GM12878 (cell line): ENCODE measurements at regions not wholly inside any gene's neighbourhood (a gene's known extent, or its start where the extent isn't known, plus 50 kb on each side); places are given as distances from the start of the nearest gene placed in this dataset.

Experiments
- HDAC2 ChIP-seq: fragments of 200-600 bp; sonication (generic); IDR thresholded peaks from 2 replicates; pipeline ENCODE4 v1.6.1; 2017
- SREBF1 ChIP-seq: IDR thresholded peaks from 2 replicates; pipeline ENCODE4 v1.6.1; 2012; ENCODE audit warnings: mild to moderate bottlenecking, low read length
- YY1 ChIP-seq: IDR thresholded peaks from 2 replicates; pipeline ENCODE4 v1.6.1; 2011; ENCODE audit warnings: low read depth, mild to moderate bottlenecking, low read length
- TF ChIP-seq, protein P1 (sequence below): fragments of 450-650 bp; IDR thresholded peaks from 2 replicates; pipeline ENCODE4 v1.6.1; 2014; ENCODE audit warnings: mild to moderate bottlenecking
- TF ChIP-seq, protein P2 (sequence below): fragments of 150-350 bp; IDR thresholded peaks from 2 replicates; pipeline ENCODE4 v1.6.1; 2016; ENCODE audit warnings: low read depth, low read length
- TF ChIP-seq, protein P3 (sequence below): fragments of 150-350 bp; IDR thresholded peaks from 2 replicates; pipeline ENCODE4 v1.6.1; 2014; ENCODE audit warnings: mild to moderate bottlenecking, low read depth, low read length
- TF ChIP-seq, protein P4 (sequence below): fragments of 450-650 bp; IDR thresholded peaks from 2 replicates; pipeline ENCODE4 v1.6.1; 2016; ENCODE audit warnings: mild to moderate bottlenecking

DNA sequence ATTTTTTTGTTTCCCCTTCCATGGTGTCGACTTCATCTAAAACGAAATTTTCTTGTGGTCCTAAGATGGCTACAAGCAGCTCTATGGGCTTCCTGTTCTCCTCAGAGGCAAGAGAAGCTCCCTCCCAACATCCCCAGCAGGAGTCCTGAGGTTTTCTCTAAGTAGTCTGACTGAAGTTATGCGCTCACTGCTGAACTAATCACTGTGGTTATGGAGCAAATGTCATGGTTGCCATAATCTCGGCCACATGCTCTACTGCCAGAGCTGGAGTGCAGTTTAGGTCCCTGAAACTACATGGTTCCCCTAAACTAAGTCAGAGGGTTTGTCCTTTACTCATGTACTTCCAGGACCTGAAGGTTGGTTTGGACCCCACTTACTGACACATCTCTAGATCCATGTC lies 68.0 kb upstream of the MAMDC2 start (continued):
- no peak for TF ChIP-seq SREBF1
- TF ChIP-seq, protein P1, sequence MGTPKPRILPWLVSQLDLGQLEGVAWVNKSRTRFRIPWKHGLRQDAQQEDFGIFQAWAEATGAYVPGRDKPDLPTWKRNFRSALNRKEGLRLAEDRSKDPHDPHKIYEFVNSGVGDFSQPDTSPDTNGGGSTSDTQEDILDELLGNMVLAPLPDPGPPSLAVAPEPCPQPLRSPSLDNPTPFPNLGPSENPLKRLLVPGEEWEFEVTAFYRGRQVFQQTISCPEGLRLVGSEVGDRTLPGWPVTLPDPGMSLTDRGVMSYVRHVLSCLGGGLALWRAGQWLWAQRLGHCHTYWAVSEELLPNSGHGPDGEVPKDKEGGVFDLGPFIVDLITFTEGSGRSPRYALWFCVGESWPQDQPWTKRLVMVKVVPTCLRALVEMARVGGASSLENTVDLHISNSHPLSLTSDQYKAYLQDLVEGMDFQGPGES = no peak
- TF ChIP-seq, protein P2, sequence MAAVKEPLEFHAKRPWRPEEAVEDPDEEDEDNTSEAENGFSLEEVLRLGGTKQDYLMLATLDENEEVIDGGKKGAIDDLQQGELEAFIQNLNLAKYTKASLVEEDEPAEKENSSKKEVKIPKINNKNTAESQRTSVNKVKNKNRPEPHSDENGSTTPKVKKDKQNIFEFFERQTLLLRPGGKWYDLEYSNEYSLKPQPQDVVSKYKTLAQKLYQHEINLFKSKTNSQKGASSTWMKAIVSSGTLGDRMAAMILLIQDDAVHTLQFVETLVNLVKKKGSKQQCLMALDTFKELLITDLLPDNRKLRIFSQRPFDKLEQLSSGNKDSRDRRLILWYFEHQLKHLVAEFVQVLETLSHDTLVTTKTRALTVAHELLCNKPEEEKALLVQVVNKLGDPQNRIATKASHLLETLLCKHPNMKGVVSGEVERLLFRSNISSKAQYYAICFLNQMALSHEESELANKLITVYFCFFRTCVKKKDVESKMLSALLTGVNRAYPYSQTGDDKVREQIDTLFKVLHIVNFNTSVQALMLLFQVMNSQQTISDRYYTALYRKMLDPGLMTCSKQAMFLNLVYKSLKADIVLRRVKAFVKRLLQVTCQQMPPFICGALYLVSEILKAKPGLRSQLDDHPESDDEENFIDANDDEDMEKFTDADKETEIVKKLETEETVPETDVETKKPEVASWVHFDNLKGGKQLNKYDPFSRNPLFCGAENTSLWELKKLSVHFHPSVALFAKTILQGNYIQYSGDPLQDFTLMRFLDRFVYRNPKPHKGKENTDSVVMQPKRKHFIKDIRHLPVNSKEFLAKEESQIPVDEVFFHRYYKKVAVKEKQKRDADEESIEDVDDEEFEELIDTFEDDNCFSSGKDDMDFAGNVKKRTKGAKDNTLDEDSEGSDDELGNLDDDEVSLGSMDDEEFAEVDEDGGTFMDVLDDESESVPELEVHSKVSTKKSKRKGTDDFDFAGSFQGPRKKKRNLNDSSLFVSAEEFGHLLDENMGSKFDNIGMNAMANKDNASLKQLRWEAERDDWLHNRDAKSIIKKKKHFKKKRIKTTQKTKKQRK = no peak
- TF ChIP-seq, protein P3, sequence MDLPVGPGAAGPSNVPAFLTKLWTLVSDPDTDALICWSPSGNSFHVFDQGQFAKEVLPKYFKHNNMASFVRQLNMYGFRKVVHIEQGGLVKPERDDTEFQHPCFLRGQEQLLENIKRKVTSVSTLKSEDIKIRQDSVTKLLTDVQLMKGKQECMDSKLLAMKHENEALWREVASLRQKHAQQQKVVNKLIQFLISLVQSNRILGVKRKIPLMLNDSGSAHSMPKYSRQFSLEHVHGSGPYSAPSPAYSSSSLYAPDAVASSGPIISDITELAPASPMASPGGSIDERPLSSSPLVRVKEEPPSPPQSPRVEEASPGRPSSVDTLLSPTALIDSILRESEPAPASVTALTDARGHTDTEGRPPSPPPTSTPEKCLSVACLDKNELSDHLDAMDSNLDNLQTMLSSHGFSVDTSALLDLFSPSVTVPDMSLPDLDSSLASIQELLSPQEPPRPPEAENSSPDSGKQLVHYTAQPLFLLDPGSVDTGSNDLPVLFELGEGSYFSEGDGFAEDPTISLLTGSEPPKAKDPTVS = no peak
- no peak for TF ChIP-seq YY1
- TF ChIP-seq, protein P4, sequence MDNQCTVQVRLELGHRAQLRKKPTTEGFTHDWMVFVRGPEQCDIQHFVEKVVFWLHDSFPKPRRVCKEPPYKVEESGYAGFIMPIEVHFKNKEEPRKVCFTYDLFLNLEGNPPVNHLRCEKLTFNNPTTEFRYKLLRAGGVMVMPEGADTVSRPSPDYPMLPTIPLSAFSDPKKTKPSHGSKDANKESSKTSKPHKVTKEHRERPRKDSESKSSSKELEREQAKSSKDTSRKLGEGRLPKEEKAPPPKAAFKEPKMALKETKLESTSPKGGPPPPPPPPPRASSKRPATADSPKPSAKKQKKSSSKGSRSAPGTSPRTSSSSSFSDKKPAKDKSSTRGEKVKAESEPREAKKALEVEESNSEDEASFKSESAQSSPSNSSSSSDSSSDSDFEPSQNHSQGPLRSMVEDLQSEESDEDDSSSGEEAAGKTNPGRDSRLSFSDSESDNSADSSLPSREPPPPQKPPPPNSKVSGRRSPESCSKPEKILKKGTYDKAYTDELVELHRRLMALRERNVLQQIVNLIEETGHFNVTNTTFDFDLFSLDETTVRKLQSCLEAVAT = no peak
- TF ChIP-seq HDAC2 = no peak
- TF ChIP-seq, all 136 proteins: peak for 0
